Liver (tissue), 3 donors: ENCODE measurements at regions not wholly inside any gene's neighbourhood (a gene's known extent, or its start where the extent isn't known, plus 50 kb on each side); places are given as distances from the start of the nearest gene placed in this dataset.
"Not testable (repeated sequence)": the region's sequence is repeated elsewhere in the genome, so short reads cannot be mapped to it uniquely, and the experiment has no call there.

Experiments used
- CTCF ChIP-seq: fragments of 150-350 bp; IDR thresholded peaks from 2 replicates; pipeline ENCODE4 v1.5.1; 2017; ENCODE audit warnings: improper control_type of control experiment, low read depth, low read length; ENCODE audit not compliant: missing input control
- GABPA ChIP-seq, 2 donors: IDR thresholded peaks in 1 of 2; conservative IDR thresholded peaks in 1 of 2; 2 replicates each; pipeline ENCODE4 v1.6.1; 2016; ENCODE audit warnings: antibody characterized with exemption in 2 of 2, mild to moderate bottlenecking in 1 of 2, moderate library complexity in 1 of 2
- REST ChIP-seq: IDR thresholded peaks from 2 replicates; pipeline ENCODE4 v1.6.1; 2016; ENCODE audit warnings: antibody characterized with exemption, mild to moderate bottlenecking
- donor health status: healthy.
- donor health status: healthy.

GRCh38 chr12:16998538-16998937 is 392.6 kb upstream of the LMO3 start:
- not testable (repeated sequence) for TF ChIP-seq GABPA (IDR thresholded peaks at IDR 0.05 in 1 of 2, conservative IDR thresholded peaks at IDR 0.05 in 1 of 2); CTCF; REST
